ENCODE measurements at regions not wholly inside any gene's neighbourhood (a gene's known extent, or its start where the extent isn't known, plus 50 kb on each side); places are given as distances from the start of the nearest gene placed in this dataset.

DNA sequence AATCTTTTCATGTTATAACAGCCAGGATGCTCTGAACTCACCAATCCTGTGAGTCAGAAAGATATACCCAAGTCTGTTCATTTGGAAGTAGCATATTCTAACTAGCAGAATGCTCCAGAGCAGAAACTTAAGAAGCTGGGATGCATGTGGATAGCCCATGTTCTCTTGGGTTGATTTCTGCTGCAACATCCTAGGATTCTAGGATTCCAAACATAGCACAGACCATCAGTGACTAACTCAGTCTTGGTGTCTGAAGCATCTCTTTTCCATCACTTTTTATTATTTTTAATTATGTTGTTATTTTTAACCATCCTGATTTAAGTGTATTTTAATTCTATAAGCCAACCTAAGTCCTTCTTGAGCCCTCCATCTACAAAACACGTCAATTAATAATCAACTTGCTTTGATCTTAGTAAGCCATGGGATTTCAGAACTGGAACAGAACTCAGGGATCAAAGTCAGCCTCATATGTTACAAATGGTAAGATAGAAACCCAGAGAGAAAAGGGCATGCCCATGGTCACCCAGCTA, 85.4 kb downstream of the OSR1 start:
- TF ChIP-seq YY1 (IDR thresholded peaks at IDR 0.05; ENCODE audit: low read depth) (no peak), TEAD4 (IDR thresholded peaks at IDR 0.05) (no peak), FOXM1 (IDR thresholded peaks at IDR 0.05; ENCODE audit: borderline replicate concordance, low read depth) (no peak), EGR1 (IDR thresholded peaks at IDR 0.05) (no peak), NFIC (IDR thresholded peaks at IDR 0.05) (no peak), CEBPB (IDR thresholded peaks at IDR 0.05) (no peak), EP300 (IDR thresholded peaks at IDR 0.05; ENCODE audit: borderline replicate concordance) (no peak)
- TF ChIP-seq, protein P1, sequence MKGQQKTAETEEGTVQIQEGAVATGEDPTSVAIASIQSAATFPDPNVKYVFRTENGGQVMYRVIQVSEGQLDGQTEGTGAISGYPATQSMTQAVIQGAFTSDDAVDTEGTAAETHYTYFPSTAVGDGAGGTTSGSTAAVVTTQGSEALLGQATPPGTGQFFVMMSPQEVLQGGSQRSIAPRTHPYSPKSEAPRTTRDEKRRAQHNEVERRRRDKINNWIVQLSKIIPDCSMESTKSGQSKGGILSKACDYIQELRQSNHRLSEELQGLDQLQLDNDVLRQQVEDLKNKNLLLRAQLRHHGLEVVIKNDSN (IDR thresholded peaks at IDR 0.05): no peak
- TF ChIP-seq, protein P2, sequence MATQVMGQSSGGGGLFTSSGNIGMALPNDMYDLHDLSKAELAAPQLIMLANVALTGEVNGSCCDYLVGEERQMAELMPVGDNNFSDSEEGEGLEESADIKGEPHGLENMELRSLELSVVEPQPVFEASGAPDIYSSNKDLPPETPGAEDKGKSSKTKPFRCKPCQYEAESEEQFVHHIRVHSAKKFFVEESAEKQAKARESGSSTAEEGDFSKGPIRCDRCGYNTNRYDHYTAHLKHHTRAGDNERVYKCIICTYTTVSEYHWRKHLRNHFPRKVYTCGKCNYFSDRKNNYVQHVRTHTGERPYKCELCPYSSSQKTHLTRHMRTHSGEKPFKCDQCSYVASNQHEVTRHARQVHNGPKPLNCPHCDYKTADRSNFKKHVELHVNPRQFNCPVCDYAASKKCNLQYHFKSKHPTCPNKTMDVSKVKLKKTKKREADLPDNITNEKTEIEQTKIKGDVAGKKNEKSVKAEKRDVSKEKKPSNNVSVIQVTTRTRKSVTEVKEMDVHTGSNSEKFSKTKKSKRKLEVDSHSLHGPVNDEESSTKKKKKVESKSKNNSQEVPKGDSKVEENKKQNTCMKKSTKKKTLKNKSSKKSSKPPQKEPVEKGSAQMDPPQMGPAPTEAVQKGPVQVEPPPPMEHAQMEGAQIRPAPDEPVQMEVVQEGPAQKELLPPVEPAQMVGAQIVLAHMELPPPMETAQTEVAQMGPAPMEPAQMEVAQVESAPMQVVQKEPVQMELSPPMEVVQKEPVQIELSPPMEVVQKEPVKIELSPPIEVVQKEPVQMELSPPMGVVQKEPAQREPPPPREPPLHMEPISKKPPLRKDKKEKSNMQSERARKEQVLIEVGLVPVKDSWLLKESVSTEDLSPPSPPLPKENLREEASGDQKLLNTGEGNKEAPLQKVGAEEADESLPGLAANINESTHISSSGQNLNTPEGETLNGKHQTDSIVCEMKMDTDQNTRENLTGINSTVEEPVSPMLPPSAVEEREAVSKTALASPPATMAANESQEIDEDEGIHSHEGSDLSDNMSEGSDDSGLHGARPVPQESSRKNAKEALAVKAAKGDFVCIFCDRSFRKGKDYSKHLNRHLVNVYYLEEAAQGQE (IDR thresholded peaks at IDR 0.05; ENCODE audit: low read depth): no peak

DNA sequence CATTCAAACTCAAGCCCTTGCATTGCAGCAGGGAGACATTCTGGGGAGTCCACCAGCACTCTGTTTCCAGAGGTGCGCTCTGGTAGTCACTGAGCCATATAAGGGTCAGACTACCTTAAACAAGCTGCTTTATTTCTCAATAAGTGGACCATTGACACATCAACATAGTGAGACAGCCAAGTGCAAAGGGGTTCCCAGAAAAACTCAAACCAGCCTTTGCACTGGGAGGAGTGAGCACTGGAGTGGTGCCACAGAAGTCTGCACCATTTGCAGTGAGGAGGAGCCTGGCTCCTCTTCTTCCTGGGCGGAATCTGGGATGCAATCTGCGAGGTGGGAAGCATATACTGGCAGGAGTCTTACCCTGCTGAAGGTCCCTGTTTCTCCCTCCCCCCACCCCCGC, 86.4 kb downstream of the OSR1 start:
- TF ChIP-seq, protein P3, sequence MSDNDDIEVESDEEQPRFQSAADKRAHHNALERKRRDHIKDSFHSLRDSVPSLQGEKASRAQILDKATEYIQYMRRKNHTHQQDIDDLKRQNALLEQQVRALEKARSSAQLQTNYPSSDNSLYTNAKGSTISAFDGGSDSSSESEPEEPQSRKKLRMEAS (IDR thresholded peaks at IDR 0.05): no peak
- no peak for TF ChIP-seq EGR1 (IDR thresholded peaks at IDR 0.05)
- TF ChIP-seq EP300 (IDR thresholded peaks at IDR 0.05; ENCODE audit: borderline replicate concordance): no peak
- no peak for TF ChIP-seq CEBPB (IDR thresholded peaks at IDR 0.05)
- TF ChIP-seq, protein P1 (IDR thresholded peaks at IDR 0.05): no peak
- TF ChIP-seq FOXM1 (IDR thresholded peaks at IDR 0.05; ENCODE audit: borderline replicate concordance, low read depth): no peak
- no peak for TF ChIP-seq NFIC (IDR thresholded peaks at IDR 0.05)
- TF ChIP-seq CREB1 (IDR thresholded peaks at IDR 0.05; ENCODE audit: low read depth): no peak
- no peak for TF ChIP-seq ZBTB7A (IDR thresholded peaks at IDR 0.05; ENCODE audit: low read depth)

DNA sequence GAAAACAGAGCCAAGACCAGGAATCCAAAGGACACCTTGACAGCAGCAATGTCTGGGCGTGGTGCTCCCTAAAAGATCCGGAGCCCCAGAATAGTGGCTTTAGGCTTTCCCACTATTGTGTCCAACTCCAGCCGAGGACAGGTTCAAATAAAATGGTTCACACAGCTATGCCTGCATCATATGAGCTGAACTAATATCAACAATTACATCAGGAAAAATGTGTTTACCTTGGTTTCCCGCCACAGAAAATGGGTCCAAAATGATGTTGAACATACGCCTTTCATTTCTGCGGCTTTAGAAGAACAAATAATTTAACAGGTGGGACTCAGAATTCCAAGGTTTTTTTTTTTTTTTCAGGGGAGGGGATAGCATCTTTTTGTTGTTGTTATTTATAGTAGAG, 93.6 kb downstream of the OSR1 start:
- TF ChIP-seq, protein P2 (IDR thresholded peaks at IDR 0.05; ENCODE audit: low read depth): no peak
- no peak for TF ChIP-seq NFIC (IDR thresholded peaks at IDR 0.05)
- no peak for TF ChIP-seq CREB1 (IDR thresholded peaks at IDR 0.05; ENCODE audit: low read depth)
- TF ChIP-seq YY1 (IDR thresholded peaks at IDR 0.05; ENCODE audit: low read depth): no peak
- no peak for TF ChIP-seq EP300 (IDR thresholded peaks at IDR 0.05; ENCODE audit: borderline replicate concordance)

DNA sequence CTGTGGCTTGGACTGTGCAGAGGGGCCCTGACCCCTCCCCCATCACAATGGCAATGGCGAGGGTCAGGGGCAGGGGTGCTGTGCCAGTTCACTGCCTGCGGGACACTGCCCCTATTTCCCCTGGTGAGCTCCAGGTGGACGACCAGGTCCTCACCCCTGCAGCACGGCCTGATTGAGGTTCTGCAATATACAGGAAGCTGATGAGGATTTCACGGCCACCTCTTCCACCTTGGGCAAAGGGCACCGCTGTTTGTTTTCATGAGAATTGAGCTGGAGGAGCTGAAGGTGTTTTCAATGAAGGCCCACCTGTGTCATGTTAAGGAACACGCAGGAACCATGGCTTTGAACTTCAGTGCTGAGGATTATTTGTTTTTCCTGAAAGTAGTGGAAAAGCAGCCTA, 96.3 kb downstream of the OSR1 start:
- TF ChIP-seq EGR1 (IDR thresholded peaks at IDR 0.05) (no peak), EP300 (IDR thresholded peaks at IDR 0.05; ENCODE audit: borderline replicate concordance) (no peak)

DNA sequence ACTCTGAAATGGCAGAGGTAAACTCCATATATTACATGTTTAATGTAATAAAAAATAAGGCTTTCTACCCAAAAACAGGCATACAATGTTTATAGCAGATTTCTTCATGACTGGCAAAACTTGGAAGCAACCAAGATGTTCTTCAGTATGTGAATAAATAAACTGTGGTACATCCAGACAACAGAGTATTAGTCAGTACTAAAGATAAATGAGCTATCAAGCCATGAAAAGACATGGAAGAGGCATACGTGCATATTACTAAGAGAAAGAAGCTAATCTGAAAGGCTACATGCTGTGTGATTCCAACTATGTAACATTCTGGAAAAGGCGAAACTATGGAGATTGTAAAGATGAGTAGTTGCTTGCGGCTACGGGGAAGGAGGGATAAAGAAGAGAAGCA, 97.4 kb downstream of the OSR1 start:
- TF ChIP-seq TCF12 (IDR thresholded peaks at IDR 0.05; ENCODE audit: low read depth) (no peak), EP300 (IDR thresholded peaks at IDR 0.05; ENCODE audit: borderline replicate concordance) (no peak), YY1 (IDR thresholded peaks at IDR 0.05; ENCODE audit: low read depth) (no peak), CEBPB (IDR thresholded peaks at IDR 0.05) (no peak), NFIC (IDR thresholded peaks at IDR 0.05) (no peak), RAD21 (IDR thresholded peaks at IDR 0.05; ENCODE audit: low read depth) (no peak), FOXM1 (IDR thresholded peaks at IDR 0.05; ENCODE audit: borderline replicate concordance, low read depth) (no peak), ZBTB7A (IDR thresholded peaks at IDR 0.05; ENCODE audit: low read depth) (no peak), TEAD4 (IDR thresholded peaks at IDR 0.05) (no peak)
- TF ChIP-seq, protein P2 (IDR thresholded peaks at IDR 0.05; ENCODE audit: low read depth): no peak
- TF ChIP-seq, protein P3 (IDR thresholded peaks at IDR 0.05): no peak
